ENCODE measurements at regions not wholly inside any gene's neighbourhood (a gene's known extent, or its start where the extent isn't known, plus 50 kb on each side); places are given as distances from the start of the nearest gene placed in this dataset.

GRCh38 chr6:9520417-9521151 lies 894.3 kb downstream of the TFAP2A start:
- H3K9me3 Mint-ChIP-seq = no peaks in the 10 kb centered on the region
- H3K27ac Mint-ChIP-seq = peak overlapping the region; percentile 37
- no peaks in the 10 kb centered on the region for H3K27me3 Mint-ChIP-seq
- peaks cover 2% of the 10 kb centered on the region for H3K4me1 Mint-ChIP-seq (ENCODE audit: low read depth)
- no peaks in the 10 kb centered on the region for H3K36me3 Mint-ChIP-seq (ENCODE audit: low read depth)
- H3K4me3 Mint-ChIP-seq = no peak overlapping the region
- DNase-seq = no peak

GRCh38 chr6:9518431-9518830 lies 896.4 kb downstream of the TFAP2A start:
- Mint-ChIP-seq H3K4me3 (no peak overlapping the region), H3K27ac (no peak overlapping the region), H3K9me3 (peaks cover 4% of the 10 kb centered on the region), H3K27me3 (no peaks in the 10 kb centered on the region), H3K36me3 (ENCODE audit: low read depth) (no peaks in the 10 kb centered on the region), H3K4me1 (ENCODE audit: low read depth) (peaks cover 2% of the 10 kb centered on the region)
- no peak for DNase-seq

- H3K27me3 Mint-ChIP-seq = no peaks in the 10 kb centered on the region
- H3K36me3 Mint-ChIP-seq (ENCODE audit: low read depth) = no peaks in the 10 kb centered on the region
- no peak overlapping the region for H3K4me3 Mint-ChIP-seq
- peaks cover 4% of the 10 kb centered on the region for H3K9me3 Mint-ChIP-seq
- DNase-seq = no peak
- peaks cover 2% of the 10 kb centered on the region for H3K4me1 Mint-ChIP-seq (ENCODE audit: low read depth)
- no peak overlapping the region for H3K27ac Mint-ChIP-seq
These were observed 897.1 kb downstream of the TFAP2A start for GRCh38 chr6:9517806-9518205.

- Mint-ChIP-seq H3K9me3 (peaks cover 4% of the 10 kb centered on the region), H3K36me3 (ENCODE audit: low read depth) (no peaks in the 10 kb centered on the region), H3K27ac (no peak overlapping the region), H3K4me1 (ENCODE audit: low read depth) (peaks cover 1% of the 10 kb centered on the region), H3K27me3 (no peaks in the 10 kb centered on the region), H3K4me3 (no peak overlapping the region)
- DNase-seq = no peak
These were observed 899.0 kb downstream of the TFAP2A start for GRCh38 chr6:9515633-9516606.

GRCh38 chr6:9514146-9514545 lies 900.7 kb downstream of the TFAP2A start:
- Mint-ChIP-seq H3K4me1 (ENCODE audit: low read depth) (no peaks in the 10 kb centered on the region), H3K4me3 (no peak overlapping the region), H3K27me3 (no peaks in the 10 kb centered on the region), H3K36me3 (ENCODE audit: low read depth) (no peaks in the 10 kb centered on the region), H3K9me3 (peaks cover 4% of the 10 kb centered on the region), H3K27ac (no peak overlapping the region)
- DNase-seq = no peak

- Mint-ChIP-seq H3K27me3 (no peaks in the 10 kb centered on the region), H3K27ac (no peak overlapping the region), H3K9me3 (peaks cover 6% of the 10 kb centered on the region), H3K4me1 (ENCODE audit: low read depth) (no peaks in the 10 kb centered on the region), H3K4me3 (no peak overlapping the region), H3K36me3 (ENCODE audit: low read depth) (no peaks in the 10 kb centered on the region)
- DNase-seq = no peak
These were observed 903.7 kb downstream of the TFAP2A start for GRCh38 chr6:9511157-9511556.

GRCh38 chr6:9507136-9507895 lies 907.6 kb downstream of the TFAP2A start:
- DNase-seq = no peak
- H3K4me3 Mint-ChIP-seq = no peak overlapping the region
- H3K36me3 Mint-ChIP-seq (ENCODE audit: low read depth) = no peaks in the 10 kb centered on the region
- H3K27ac Mint-ChIP-seq = no peak overlapping the region
- H3K27me3 Mint-ChIP-seq = no peaks in the 10 kb centered on the region
- no peaks in the 10 kb centered on the region for H3K4me1 Mint-ChIP-seq (ENCODE audit: low read depth)
- peaks cover 6% of the 10 kb centered on the region for H3K9me3 Mint-ChIP-seq

- Mint-ChIP-seq H3K36me3 (ENCODE audit: low read depth) (no peaks in the 10 kb centered on the region), H3K4me3 (no peak overlapping the region), H3K4me1 (ENCODE audit: low read depth) (no peaks in the 10 kb centered on the region), H3K27ac (no peak overlapping the region), H3K9me3 (peaks cover 6% of the 10 kb centered on the region), H3K27me3 (no peaks in the 10 kb centered on the region)
- no peak for DNase-seq
These were observed 910.7 kb downstream of the TFAP2A start for GRCh38 chr6:9504191-9504590.

- no peak overlapping the region for H3K4me3 Mint-ChIP-seq
- DNase-seq = no peak
- H3K36me3 Mint-ChIP-seq (ENCODE audit: low read depth) = no peaks in the 10 kb centered on the region
- no peaks in the 10 kb centered on the region for H3K4me1 Mint-ChIP-seq (ENCODE audit: low read depth)
- no peaks in the 10 kb centered on the region for H3K27me3 Mint-ChIP-seq
- H3K9me3 Mint-ChIP-seq = peaks cover 6% of the 10 kb centered on the region
- H3K27ac Mint-ChIP-seq = no peak overlapping the region
These were observed 911.6 kb downstream of the TFAP2A start for GRCh38 chr6:9503111-9503761.

GRCh38 chr6:9499709-9500108 lies 915.2 kb downstream of the TFAP2A start:
- DNase-seq = no peak
- no peaks in the 10 kb centered on the region for H3K36me3 Mint-ChIP-seq (ENCODE audit: low read depth)
- no peaks in the 10 kb centered on the region for H3K27me3 Mint-ChIP-seq
- peaks cover 16% of the 10 kb centered on the region for H3K9me3 Mint-ChIP-seq
- H3K4me1 Mint-ChIP-seq (ENCODE audit: low read depth) = no peaks in the 10 kb centered on the region
- H3K4me3 Mint-ChIP-seq = no peak overlapping the region
- H3K27ac Mint-ChIP-seq = no peak overlapping the region

GRCh38 chr6:9496837-9497236 lies 918.0 kb downstream of the TFAP2A start:
- no peak for DNase-seq
- H3K4me1 Mint-ChIP-seq (ENCODE audit: low read depth) = no peaks in the 10 kb centered on the region
- H3K36me3 Mint-ChIP-seq (ENCODE audit: low read depth) = no peaks in the 10 kb centered on the region
- no peak overlapping the region for H3K4me3 Mint-ChIP-seq
- H3K27me3 Mint-ChIP-seq = no peaks in the 10 kb centered on the region
- no peak overlapping the region for H3K27ac Mint-ChIP-seq
- peaks cover 20% of the 10 kb centered on the region for H3K9me3 Mint-ChIP-seq

GRCh38 chr6:9494864-9495263 lies 920.0 kb downstream of the TFAP2A start:
- H3K9me3 Mint-ChIP-seq = peaks cover 20% of the 10 kb centered on the region
- H3K36me3 Mint-ChIP-seq (ENCODE audit: low read depth) = no peaks in the 10 kb centered on the region
- DNase-seq = no peak
- H3K27ac Mint-ChIP-seq = no peak overlapping the region
- H3K4me1 Mint-ChIP-seq (ENCODE audit: low read depth) = no peaks in the 10 kb centered on the region
- H3K4me3 Mint-ChIP-seq = no peak overlapping the region
- H3K27me3 Mint-ChIP-seq = no peaks in the 10 kb centered on the region

GRCh38 chr6:9492790-9493189 lies 922.1 kb downstream of the TFAP2A start:
- no peak overlapping the region for H3K27ac Mint-ChIP-seq
- H3K27me3 Mint-ChIP-seq = no peaks in the 10 kb centered on the region
- no peak overlapping the region for H3K4me3 Mint-ChIP-seq
- DNase-seq = no peak
- no peaks in the 10 kb centered on the region for H3K36me3 Mint-ChIP-seq (ENCODE audit: low read depth)
- peaks cover 19% of the 10 kb centered on the region for H3K9me3 Mint-ChIP-seq
- H3K4me1 Mint-ChIP-seq (ENCODE audit: low read depth) = no peaks in the 10 kb centered on the region

- H3K36me3 Mint-ChIP-seq (ENCODE audit: low read depth) = no peaks in the 10 kb centered on the region
- H3K4me1 Mint-ChIP-seq (ENCODE audit: low read depth) = no peaks in the 10 kb centered on the region
- no peak overlapping the region for H3K27ac Mint-ChIP-seq
- H3K4me3 Mint-ChIP-seq = no peak overlapping the region
- H3K9me3 Mint-ChIP-seq = peaks cover 3% of the 10 kb centered on the region
- H3K27me3 Mint-ChIP-seq = no peaks in the 10 kb centered on the region
- no peak for DNase-seq
These were observed 927.7 kb downstream of the TFAP2A start for GRCh38 chr6:9487128-9487527.

Measured in activated T-cell treated with anti-CD3 and anti-CD28 coated beads, Interleukin-2, amount 50 U/mL, for 24 hours (primary cell).